CD4-positive, alpha-beta T cell (primary cell): ENCODE measurements at regions not wholly inside any gene's neighbourhood (a gene's known extent, or its start where the extent isn't known, plus 50 kb on each side); places are given as distances from the start of the nearest gene placed in this dataset.

Experiments used
- ATAC-seq: fragments of 200-7000 bp; cut with Tn5 transposase; one replicate; pipeline ENCODE4 v1.10.0; 2022; ENCODE audit warnings: mild to moderate bottlenecking; ENCODE audit not compliant: poor library complexity
- CTCF ChIA-PET: fragments of 350-600 bp; sonication (Branson Sonifier 250); formaldehyde crosslinking; loops from one replicate; lab custom pipeline; 2021; ENCODE audit warnings: antibody characterized with exemption, inconsistent platforms; lab: Charles Lee
- POLR2A ChIA-PET: fragments of 350-600 bp; sonication (Branson Sonifier 250); formaldehyde crosslinking; loops from one replicate; lab custom pipeline; 2021; ENCODE audit warnings: antibody characterized with exemption, inconsistent platforms; lab: Charles Lee
- DNase-seq, 14 experiments: peaks; one replicate each; pipeline ENCODE4 v3.0.0-alpha.2; 2013 to 2020; ENCODE audit warnings: mixed read lengths in 2 of 14
- H3K27ac ChIP-seq, 2 donors: one replicate each; pipeline versions ENCODE4 v1.5.1 to v1.7.0; 2013; ENCODE audit warnings: low read length in 2 of 2, low read depth in 1 of 2, mild to moderate bottlenecking in 1 of 2
- H3K27me3 ChIP-seq, 2 experiments: 1 replicate in 1 of 2; 2 replicates in 1 of 2; pipeline versions ENCODE4 v1.6.1 to v1.7.0; 2013; ENCODE audit warnings: low read length in 2 of 2, control low read depth in 1 of 2, mild to moderate bottlenecking in 1 of 2, moderate library complexity in 1 of 2; ENCODE audit not compliant: insufficient read depth in 2 of 2, control insufficient read depth in 1 of 2
- H3K36me3 ChIP-seq: one replicate; pipeline ENCODE4 v1.6.1; 2013; ENCODE audit warnings: low read length, control low read depth; ENCODE audit not compliant: insufficient read depth
- H3K4me1 ChIP-seq: one replicate; pipeline ENCODE4 v1.6.1; 2013; ENCODE audit warnings: low read length, control low read depth; ENCODE audit not compliant: insufficient read depth
- H3K4me3 ChIP-seq: one replicate; pipeline ENCODE4 v1.5.1; 2013; ENCODE audit warnings: mild to moderate bottlenecking, low read length, moderate library complexity
- H3K9me3 ChIP-seq, 2 experiments: 1 replicate in 1 of 2; 2 replicates in 1 of 2; pipeline versions ENCODE4 v1.6.1 to v1.7.0; 2013; ENCODE audit warnings: low read length in 2 of 2, mild to moderate bottlenecking in 2 of 2, control low read depth in 1 of 2, moderate library complexity in 1 of 2; ENCODE audit not compliant: control insufficient read depth in 1 of 2, insufficient read depth in 1 of 2
- H3K27ac Mint-ChIP-seq: one replicate; pipeline ENCODE4 v1.8.0; 2020; ENCODE audit warnings: mixed read lengths
- H3K27me3 Mint-ChIP-seq: one replicate; pipeline ENCODE4 v1.8.0; 2021; ENCODE audit warnings: mixed read lengths
- H3K36me3 Mint-ChIP-seq: one replicate; pipeline ENCODE4 v1.8.0; 2021; ENCODE audit warnings: low read depth, mixed read lengths
- H3K4me1 Mint-ChIP-seq: one replicate; pipeline ENCODE4 v1.8.0; 2021; ENCODE audit warnings: low read depth, mixed read lengths
- H3K4me3 Mint-ChIP-seq: one replicate; pipeline ENCODE4 v1.8.0; 2020; ENCODE audit warnings: mild to moderate bottlenecking, mixed read lengths
- H3K9me3 Mint-ChIP-seq: one replicate; pipeline ENCODE4 v1.8.0; 2020; ENCODE audit warnings: mixed read lengths
- CTCF ChIP-seq: fragments of 200-600 bp; IDR thresholded peaks from one replicate; pipeline ENCODE4 v1.8.0; 2022; ENCODE audit warnings: antibody characterized with exemption, mild to moderate bottlenecking
- intact Hi-C, 2 experiments: fragments of 100-400 bp; cut with DNase I in 1 of 2; cut with micrococcal nuclease in 1 of 2; formaldehyde crosslinking; loops; one replicate each; pipeline versions ENCODE4 v1.15.1 to v1.9.0; 2023 to 2025; cut with DNase I, micrococcal nuclease

DNA sequence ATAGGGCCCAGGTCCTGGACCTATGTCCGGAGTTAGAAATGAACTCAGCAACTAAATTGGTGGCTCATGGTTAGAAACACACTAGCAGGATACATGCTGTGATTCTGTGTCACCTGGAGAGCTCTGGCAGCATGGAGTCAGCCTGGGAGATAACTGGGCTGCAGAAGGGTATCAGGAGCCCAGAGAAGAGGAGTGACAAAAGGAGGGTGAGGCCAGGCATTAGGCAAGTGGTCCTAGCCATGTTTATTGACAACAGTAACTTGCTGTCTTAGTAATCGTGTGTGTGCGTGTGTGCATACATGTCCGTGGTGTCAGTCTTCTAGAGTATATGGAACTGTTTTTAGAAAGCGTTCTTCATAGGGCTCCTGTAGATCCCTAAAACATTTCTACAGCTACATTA lies 157.5 kb upstream of the PHYHIPL start:
- no peaks in the 10 kb centered on the region for H3K9me3 Mint-ChIP-seq
- intact Hi-C loops, result no loop called here
- H3K27ac Mint-ChIP-seq, result no peak overlapping the region
- no peaks in the 10 kb centered on the region for H3K9me3 ChIP-seq
- H3K4me3 Mint-ChIP-seq, result no peak overlapping the region
- no peak overlapping the region for H3K27ac ChIP-seq
- ChIA-PET POLR2A (no interaction called here), CTCF (no interaction called here)
- H3K36me3 ChIP-seq, result no peaks in the 10 kb centered on the region
- no peak for TF ChIP-seq CTCF
- no peaks in the 10 kb centered on the region for H3K36me3 Mint-ChIP-seq
- H3K4me1 ChIP-seq, result no peaks in the 10 kb centered on the region
- H3K27me3 Mint-ChIP-seq, result no peaks in the 10 kb centered on the region
- no peak overlapping the region for H3K4me3 ChIP-seq
- H3K4me1 Mint-ChIP-seq, result no peaks in the 10 kb centered on the region
- DNase-seq (no peak), ATAC-seq (no peak)
- no peaks in the 10 kb centered on the region for H3K27me3 ChIP-seq

DNA sequence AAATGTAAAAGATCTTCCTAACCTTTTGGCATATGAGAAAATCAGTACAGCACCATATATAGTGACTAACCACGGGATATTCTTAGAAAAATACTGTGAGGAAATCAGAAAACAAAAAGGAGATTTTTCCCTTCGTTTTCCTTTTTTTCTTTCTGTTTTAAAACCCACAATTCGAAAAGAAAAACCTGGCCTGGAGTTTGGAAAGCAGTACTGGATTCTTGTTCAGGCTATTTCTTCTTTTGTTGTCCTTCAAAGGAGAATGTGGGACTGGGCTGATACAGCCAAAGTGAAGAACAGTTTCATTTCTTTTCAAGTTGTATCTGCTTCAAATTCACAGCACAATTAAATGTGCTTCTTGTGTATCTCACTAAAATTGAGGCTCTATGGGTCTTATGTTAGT lies 156.8 kb upstream of the PHYHIPL start:
- Histone ChIP-seq H3K36me3 (no peaks in the 10 kb centered on the region), H3K4me1 (no peaks in the 10 kb centered on the region), H3K27me3 (no peaks in the 10 kb centered on the region), H3K4me3 (no peak overlapping the region), H3K9me3 (no peaks in the 10 kb centered on the region), H3K27ac (no peak overlapping the region)
- ChIA-PET POLR2A (no interaction called here), CTCF (no interaction called here)
- no peaks in the 10 kb centered on the region for H3K27me3 Mint-ChIP-seq
- no peak overlapping the region for H3K4me3 Mint-ChIP-seq
- no peak for TF ChIP-seq CTCF
- no peak overlapping the region for H3K27ac Mint-ChIP-seq
- DNase-seq (no peak), ATAC-seq (no peak)
- H3K4me1 Mint-ChIP-seq, result no peaks in the 10 kb centered on the region
- no peaks in the 10 kb centered on the region for H3K36me3 Mint-ChIP-seq
- no peaks in the 10 kb centered on the region for H3K9me3 Mint-ChIP-seq
- intact Hi-C loops, result no loop called here

DNA sequence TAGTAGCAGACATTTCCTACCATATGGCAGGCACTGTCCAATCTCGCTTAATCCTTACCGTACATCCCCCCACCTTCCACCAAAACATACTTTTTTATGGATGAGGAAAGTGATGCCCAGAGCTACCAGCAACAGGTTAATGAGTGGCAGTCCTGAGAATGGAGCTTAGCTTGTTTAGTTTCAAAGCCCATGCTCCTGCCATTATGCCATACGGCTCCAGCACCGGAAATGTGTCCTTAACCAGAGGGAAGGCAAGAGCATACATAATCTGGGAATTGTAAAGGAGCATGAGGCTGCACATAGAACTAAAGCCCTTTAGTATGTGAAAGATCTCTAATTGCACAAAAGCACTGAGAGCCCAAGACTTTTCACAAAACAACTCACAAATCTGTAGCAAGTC lies 155.9 kb upstream of the PHYHIPL start:
- H3K9me3 Mint-ChIP-seq, result no peaks in the 10 kb centered on the region
- DNase-seq (no peak), ATAC-seq (no peak)
- Histone ChIP-seq H3K36me3 (no peaks in the 10 kb centered on the region), H3K27me3 (no peaks in the 10 kb centered on the region), H3K9me3 (no peaks in the 10 kb centered on the region), H3K4me1 (no peaks in the 10 kb centered on the region), H3K27ac (no peak overlapping the region), H3K4me3 (no peak overlapping the region)
- intact Hi-C loops, result no loop called here
- H3K4me1 Mint-ChIP-seq, result no peaks in the 10 kb centered on the region
- no peak for TF ChIP-seq CTCF
- no peaks in the 10 kb centered on the region for H3K36me3 Mint-ChIP-seq
- no peaks in the 10 kb centered on the region for H3K27me3 Mint-ChIP-seq
- no peak overlapping the region for H3K4me3 Mint-ChIP-seq
- H3K27ac Mint-ChIP-seq, result no peak overlapping the region
- CTCF ChIA-PET, result no interaction called here
- POLR2A ChIA-PET, result no interaction called here
